K562 (cell line): ENCODE measurements at regions not wholly inside any gene's neighbourhood (a gene's known extent, or its start where the extent isn't known, plus 50 kb on each side); places are given as distances from the start of the nearest gene placed in this dataset.

ENCODE experiments used
- CEBPB ChIP-seq: fragments of 450-650 bp; IDR thresholded peaks from 2 replicates; pipeline ENCODE4 v1.6.1; 2016; ENCODE audit warnings: missing genetic modification characterization, missing compliant biosample characterization
- FOS ChIP-seq: IDR thresholded peaks from 3 replicates; pipeline ENCODE4 v1.6.1; 2011; ENCODE audit not compliant: insufficient read length; ENCODE audit errors: extremely low read depth
- HDAC6 ChIP-seq: IDR thresholded peaks from 2 replicates; pipeline ENCODE4 v1.6.1; 2012; ENCODE audit warnings: low read depth, mild to moderate bottlenecking, control low read depth, inconsistent platforms, low read length, moderate library complexity
- POLR2AphosphoS5 ChIP-seq: IDR thresholded peaks from 2 replicates; pipeline ENCODE4 v1.6.1; 2011; ENCODE audit warnings: mild to moderate bottlenecking, low read depth, low read length, moderate library complexity; ENCODE audit not compliant: control insufficient read depth, insufficient read depth
- RAD21 ChIP-seq, 2 experiments: fragments of 250-450 bp in 1 of 2; fragments of 450-650 bp in 1 of 2; sonication (Bioruptor Pico) in 1 of 2; formaldehyde crosslinking in 1 of 2; IDR thresholded peaks in 1 of 2; conservative IDR thresholded peaks in 1 of 2; 2 replicates each; pipeline versions ENCODE4 v1.4.0 to v1.8.0; 2020 to 2022; ENCODE audit warnings: mild to moderate bottlenecking in 2 of 2, moderate library complexity in 1 of 2
- ZKSCAN8 ChIP-seq: fragments of 200-800 bp; sonication (Bioruptor generic); IDR thresholded peaks from 2 replicates; pipeline ENCODE4 v1.6.1; 2016; ENCODE audit warnings: missing genetic modification characterization, missing compliant biosample characterization
- ZNF354B ChIP-seq: fragments of 250-450 bp; sonication (Bioruptor Pico); IDR thresholded peaks from 2 replicates; pipeline ENCODE4 v1.4.0; 2020
- ZNF766 ChIP-seq: fragments of 200-800 bp; sonication (Bioruptor generic); conservative IDR thresholded peaks from 2 replicates; pipeline ENCODE4 v1.6.1; 2016; ENCODE audit warnings: missing genetic modification characterization, missing compliant biosample characterization
- TF ChIP-seq, protein P1 (sequence below): sonication (generic); formaldehyde crosslinking; IDR thresholded peaks from 2 replicates; pipeline ENCODE4 v1.5.0; 2020; ENCODE audit warnings: missing genetic modification reagents
- TF ChIP-seq, protein P2 (sequence below), 3 experiments: IDR thresholded peaks in 2 of 3; conservative IDR thresholded peaks in 1 of 3; 2 replicates each; pipeline ENCODE4 v1.5.1; 2011 to 2012; ENCODE audit warnings: low read length in 3 of 3, mild to moderate bottlenecking in 3 of 3, control low read depth in 2 of 3, improper control_type of control experiment in 1 of 3, inconsistent platforms in 1 of 3, low read depth in 1 of 3, mixed read lengths in 1 of 3, moderate library complexity in 1 of 3; ENCODE audit not compliant: insufficient read depth in 2 of 3
- TF ChIP-seq, protein P3 (sequence below): fragments of 250-450 bp; sonication (Bioruptor Pico); IDR thresholded peaks from 2 replicates; pipeline ENCODE4 v1.8.0; 2021; ENCODE audit warnings: borderline replicate concordance, mild to moderate bottlenecking, moderate library complexity; ENCODE audit not compliant: poor library complexity, severe bottlenecking

DNA sequence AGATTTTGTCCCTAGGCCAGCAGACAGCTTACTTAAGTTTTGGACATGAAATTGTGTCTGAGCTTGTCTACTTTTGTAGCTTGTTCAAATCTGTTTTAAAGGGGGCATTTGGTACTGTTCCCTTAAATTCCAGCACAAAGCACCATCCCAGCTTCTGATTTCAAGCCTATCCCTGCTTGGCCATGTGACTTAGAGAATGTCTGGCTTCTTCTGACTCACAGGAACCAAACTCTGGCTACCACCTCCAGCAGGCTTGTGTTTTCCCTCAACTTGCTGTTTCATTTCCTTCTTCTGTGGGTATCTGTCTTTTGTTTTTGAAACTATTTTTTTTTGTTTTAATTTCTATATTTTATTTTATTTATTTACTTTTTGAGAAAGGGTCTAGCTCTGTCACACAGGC lies 97.9 kb upstream of the FZD8 start:
- TF ChIP-seq, protein P1, sequence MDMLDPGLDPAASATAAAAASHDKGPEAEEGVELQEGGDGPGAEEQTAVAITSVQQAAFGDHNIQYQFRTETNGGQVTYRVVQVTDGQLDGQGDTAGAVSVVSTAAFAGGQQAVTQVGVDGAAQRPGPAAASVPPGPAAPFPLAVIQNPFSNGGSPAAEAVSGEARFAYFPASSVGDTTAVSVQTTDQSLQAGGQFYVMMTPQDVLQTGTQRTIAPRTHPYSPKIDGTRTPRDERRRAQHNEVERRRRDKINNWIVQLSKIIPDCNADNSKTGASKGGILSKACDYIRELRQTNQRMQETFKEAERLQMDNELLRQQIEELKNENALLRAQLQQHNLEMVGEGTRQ (CRISPR knock-in tag) = no peak
- no peak for TF ChIP-seq ZNF354B
- TF ChIP-seq POLR2AphosphoS5 = no peak
- TF ChIP-seq, protein P2, sequence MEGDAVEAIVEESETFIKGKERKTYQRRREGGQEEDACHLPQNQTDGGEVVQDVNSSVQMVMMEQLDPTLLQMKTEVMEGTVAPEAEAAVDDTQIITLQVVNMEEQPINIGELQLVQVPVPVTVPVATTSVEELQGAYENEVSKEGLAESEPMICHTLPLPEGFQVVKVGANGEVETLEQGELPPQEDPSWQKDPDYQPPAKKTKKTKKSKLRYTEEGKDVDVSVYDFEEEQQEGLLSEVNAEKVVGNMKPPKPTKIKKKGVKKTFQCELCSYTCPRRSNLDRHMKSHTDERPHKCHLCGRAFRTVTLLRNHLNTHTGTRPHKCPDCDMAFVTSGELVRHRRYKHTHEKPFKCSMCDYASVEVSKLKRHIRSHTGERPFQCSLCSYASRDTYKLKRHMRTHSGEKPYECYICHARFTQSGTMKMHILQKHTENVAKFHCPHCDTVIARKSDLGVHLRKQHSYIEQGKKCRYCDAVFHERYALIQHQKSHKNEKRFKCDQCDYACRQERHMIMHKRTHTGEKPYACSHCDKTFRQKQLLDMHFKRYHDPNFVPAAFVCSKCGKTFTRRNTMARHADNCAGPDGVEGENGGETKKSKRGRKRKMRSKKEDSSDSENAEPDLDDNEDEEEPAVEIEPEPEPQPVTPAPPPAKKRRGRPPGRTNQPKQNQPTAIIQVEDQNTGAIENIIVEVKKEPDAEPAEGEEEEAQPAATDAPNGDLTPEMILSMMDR (IDR thresholded peaks at IDR 0.05 in 2 of 3, conservative IDR thresholded peaks at IDR 0.05 in 1 of 3; ENCODE audit: insufficient read depth in 2 of 3, low read depth in 1 of 3, low read length in 3 of 3) = no peak
- no peak for TF ChIP-seq CEBPB (tag)
- no peak for TF ChIP-seq HDAC6
- no peak for TF ChIP-seq ZKSCAN8 (CRISPR knock-in tag)
- TF ChIP-seq FOS = no peak
- no peak for TF ChIP-seq ZNF766 (CRISPR knock-in tag)
- TF ChIP-seq, protein P3, sequence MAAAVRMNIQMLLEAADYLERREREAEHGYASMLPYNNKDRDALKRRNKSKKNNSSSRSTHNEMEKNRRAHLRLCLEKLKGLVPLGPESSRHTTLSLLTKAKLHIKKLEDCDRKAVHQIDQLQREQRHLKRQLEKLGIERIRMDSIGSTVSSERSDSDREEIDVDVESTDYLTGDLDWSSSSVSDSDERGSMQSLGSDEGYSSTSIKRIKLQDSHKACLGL (CRISPR knock-in tag) = no peak
- no peak for TF ChIP-seq RAD21 (CRISPR knock-in tag; conservative IDR thresholded peaks at IDR 0.05 in 1 of 2, IDR thresholded peaks at IDR 0.05 in 1 of 2)
